Large intestine (tissue), 3 donors: ENCODE measurements at regions not wholly inside any gene's neighbourhood (a gene's known extent, or its start where the extent isn't known, plus 50 kb on each side); places are given as distances from the start of the nearest gene placed in this dataset.

Experiments used
- DNase-seq, 2 donors: peaks; one replicate each; pipeline versions ENCODE4 v3.0.0 to v3.0.0-alpha.2; 2013
- H3K27ac ChIP-seq: one replicate; pipeline ENCODE4 v1.5.1; 2013; ENCODE audit warnings: low read length
- H3K27me3 ChIP-seq: 2 replicates; pipeline ENCODE4 v1.6.1; 2013; ENCODE audit warnings: low read length; ENCODE audit not compliant: control insufficient read depth, insufficient read depth
- H3K36me3 ChIP-seq: 2 replicates; pipeline ENCODE4 v1.6.1; 2013; ENCODE audit warnings: low read length; ENCODE audit not compliant: control insufficient read depth, insufficient read depth
- H3K4me1 ChIP-seq: one replicate; pipeline ENCODE4 v1.6.1; 2013; ENCODE audit warnings: low read length; ENCODE audit not compliant: control insufficient read depth, insufficient read depth
- H3K4me3 ChIP-seq: one replicate; pipeline ENCODE4 v1.5.1; 2013; ENCODE audit warnings: low read length
- H3K9me3 ChIP-seq: one replicate; pipeline ENCODE4 v1.6.1; 2013; ENCODE audit warnings: mild to moderate bottlenecking, low read depth, low read length, moderate library complexity; ENCODE audit not compliant: control insufficient read depth
- WGBS: methylation state at CpG from one replicate; pipeline ENCODE4 v1.1.5; 2013; ENCODE audit warnings: low lambda C conversion rate; ENCODE audit not compliant: insufficient coverage; 5-methylcytosine and 5-hydroxymethylcytosine counted together

DNA sequence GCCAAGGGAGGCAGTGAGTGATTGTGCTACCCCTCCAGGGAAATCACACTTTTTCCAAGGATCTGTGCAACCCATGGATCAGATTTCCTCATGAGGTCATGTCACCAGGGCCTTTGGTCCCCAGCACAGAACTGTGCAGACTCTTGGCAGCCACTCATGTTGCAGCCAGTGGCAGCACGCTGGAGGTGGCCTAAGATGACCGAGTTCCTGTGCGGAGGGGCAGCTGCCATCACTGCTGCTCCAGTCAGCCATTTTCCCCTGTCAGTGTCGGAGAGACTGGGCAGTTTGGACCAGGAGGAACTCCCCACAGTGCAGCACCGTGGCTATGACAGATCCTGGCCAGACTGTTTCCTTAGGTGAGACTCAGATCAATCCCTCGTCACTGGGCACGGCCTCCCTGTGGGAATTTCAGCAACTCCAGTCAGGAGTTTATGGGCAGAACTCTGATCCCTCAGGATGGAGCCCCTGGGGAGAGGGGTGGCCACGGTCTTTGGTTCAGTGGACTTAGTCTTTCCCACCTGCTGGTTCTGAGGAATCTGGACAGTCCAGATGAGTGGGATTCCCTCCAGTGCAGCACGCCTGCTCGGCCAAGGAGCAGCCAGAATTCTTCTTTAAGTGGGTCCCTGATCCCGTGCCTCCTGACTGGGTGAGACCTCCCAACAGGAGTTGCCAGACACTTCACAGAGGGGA lies 194.6 kb upstream of the CARD18 start:
- Histone ChIP-seq H3K27ac (no peak overlapping the region), H3K4me3 (no peak overlapping the region), H3K4me1 (peaks cover 2% of the 10 kb centered on the region), H3K36me3 (no peaks in the 10 kb centered on the region), H3K9me3 (peaks cover 8% of the 10 kb centered on the region), H3K27me3 (no peaks in the 10 kb centered on the region)
- WGBS: no CpG with 5 or more reads among the region's 11 CpGs
- DNase-seq: no peak

DNA sequence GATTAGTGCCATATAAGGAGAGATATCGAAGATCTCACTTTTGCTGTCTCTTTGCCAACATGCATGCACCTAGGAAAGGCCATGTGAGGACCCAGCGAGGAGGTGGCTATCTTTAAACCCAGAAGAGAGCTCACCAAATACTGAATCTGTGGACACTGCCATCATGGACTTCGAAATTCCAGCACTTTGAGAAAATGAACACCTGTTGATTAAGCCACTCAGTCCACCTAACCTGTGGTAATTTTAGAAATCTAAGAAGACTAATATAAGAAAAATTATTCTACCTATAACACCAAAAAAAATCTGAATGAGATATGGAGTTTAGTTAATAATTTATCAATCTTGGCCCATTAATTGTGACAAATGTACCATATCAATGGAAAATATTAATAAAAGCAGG lies 193.6 kb upstream of the CARD18 start:
- peaks cover 8% of the 10 kb centered on the region for H3K9me3 ChIP-seq
- H3K27me3 ChIP-seq: no peaks in the 10 kb centered on the region
- H3K36me3 ChIP-seq: no peaks in the 10 kb centered on the region
- WGBS: no CpG with 5 or more reads among the region's 3 CpGs
- H3K27ac ChIP-seq: no peak overlapping the region
- DNase-seq: no peak
- no peak overlapping the region for H3K4me3 ChIP-seq
- peaks cover 11% of the 10 kb centered on the region for H3K4me1 ChIP-seq

DNA sequence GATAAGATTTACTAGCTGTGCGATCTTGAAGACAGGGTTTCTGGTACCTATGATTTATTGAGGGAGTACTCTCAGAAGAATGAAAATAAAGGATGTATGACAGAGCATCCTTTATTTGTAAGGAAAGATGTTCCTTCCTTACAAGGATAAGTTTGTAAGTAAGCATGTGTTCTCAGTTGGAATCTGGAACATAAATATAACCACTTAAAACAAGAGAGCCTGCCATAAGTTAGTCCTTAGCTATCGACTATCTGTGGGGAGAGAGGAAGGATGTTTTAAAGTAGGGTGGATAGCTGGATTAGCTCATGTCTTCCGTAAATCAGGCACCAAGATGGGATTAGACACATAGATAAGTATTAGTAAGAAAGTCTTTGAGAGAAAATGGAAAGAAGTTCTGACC lies 192.6 kb upstream of the CARD18 start:
- no peaks in the 10 kb centered on the region for H3K36me3 ChIP-seq
- 92% methylated on average over 2 of the region's 3 CpGs for WGBS
- DNase-seq: no peak
- peaks cover 8% of the 10 kb centered on the region for H3K9me3 ChIP-seq
- H3K27me3 ChIP-seq: no peaks in the 10 kb centered on the region
- H3K4me3 ChIP-seq: no peak overlapping the region
- H3K4me1 ChIP-seq: peaks cover 17% of the 10 kb centered on the region
- no peak overlapping the region for H3K27ac ChIP-seq

DNA sequence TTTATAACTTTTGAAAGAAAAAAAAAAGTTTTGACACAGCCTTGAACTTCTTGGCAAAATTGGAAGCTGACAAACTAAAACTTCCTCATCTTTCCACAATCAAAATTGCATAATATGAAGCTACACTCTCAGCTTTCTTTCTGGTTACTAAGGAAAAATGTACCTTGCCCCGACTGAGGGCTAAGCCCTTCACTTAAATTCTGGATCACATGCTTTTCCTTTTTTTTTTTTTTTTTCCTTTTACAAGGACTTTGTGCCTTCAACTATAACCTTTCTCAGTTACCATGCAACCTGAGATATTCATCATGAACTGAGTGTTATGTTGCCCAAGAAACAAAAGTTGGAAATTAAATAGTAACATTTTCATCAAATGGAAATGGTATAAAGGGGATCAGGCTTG lies 188.5 kb upstream of the CARD18 start:
- H3K27me3 ChIP-seq: no peaks in the 10 kb centered on the region
- no peaks in the 10 kb centered on the region for H3K36me3 ChIP-seq
- WGBS: 33% methylated on average over 1 of the region's 1 CpG
- H3K27ac ChIP-seq: peak overlapping the region; percentile 66
- no peaks in the 10 kb centered on the region for H3K9me3 ChIP-seq
- H3K4me3 ChIP-seq: no peak overlapping the region
- H3K4me1 ChIP-seq: peaks cover 17% of the 10 kb centered on the region
- peak; percentile 71 to 88 for DNase-seq

DNA sequence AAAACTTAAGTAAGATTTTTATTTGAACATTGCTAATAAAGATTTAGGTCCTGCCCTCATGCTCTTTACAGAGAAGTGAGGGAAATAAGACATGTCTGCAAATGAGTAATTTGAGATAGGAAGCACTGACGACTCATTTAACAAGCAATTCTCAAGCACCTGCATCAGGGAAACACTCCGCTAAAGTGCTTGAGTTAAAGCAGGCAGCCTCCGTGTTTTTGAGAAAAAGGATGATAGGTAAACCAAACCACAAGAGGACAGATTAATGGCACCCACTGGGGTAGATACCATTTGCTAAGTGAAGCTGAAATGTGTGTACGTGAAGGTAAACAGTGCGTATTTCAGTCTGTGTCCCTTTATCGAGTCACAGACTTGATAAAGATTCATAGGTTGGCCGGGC lies 184.6 kb upstream of the CARD18 start:
- no peak for DNase-seq
- WGBS: no CpG with 5 or more reads among the region's 7 CpGs
- no peaks in the 10 kb centered on the region for H3K27me3 ChIP-seq

DNA sequence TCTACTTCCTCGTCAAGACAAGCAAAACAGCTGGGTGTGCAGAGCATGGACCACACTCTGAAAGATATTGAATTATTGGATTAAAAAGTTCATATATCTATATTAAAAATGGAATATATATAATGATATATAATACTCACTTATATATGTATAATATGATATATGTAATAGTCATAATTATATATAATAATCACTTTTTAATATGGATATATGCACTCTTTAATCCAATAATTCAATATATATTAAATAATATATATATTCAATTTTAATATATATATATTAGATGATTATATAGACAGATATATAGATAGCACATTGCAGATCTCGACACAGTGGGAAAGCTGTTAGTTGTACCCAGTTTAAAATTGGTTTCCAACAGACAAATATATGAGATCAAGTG lies 182.1 kb upstream of the CARD18 start:
- H3K36me3 ChIP-seq: no peaks in the 10 kb centered on the region
- H3K4me1 ChIP-seq: no peaks in the 10 kb centered on the region
- WGBS: no CpG with 5 or more reads among the region's 2 CpGs
- H3K4me3 ChIP-seq: no peak overlapping the region
- DNase-seq: no peak
- H3K27me3 ChIP-seq: no peaks in the 10 kb centered on the region
- H3K9me3 ChIP-seq: no peaks in the 10 kb centered on the region
- no peak overlapping the region for H3K27ac ChIP-seq

More for the DNA sequence above, 184.6 kb upstream of the CARD18 start:
- Histone ChIP-seq H3K9me3 (no peaks in the 10 kb centered on the region), H3K36me3 (no peaks in the 10 kb centered on the region), H3K27ac (no peak overlapping the region), H3K4me1 (peaks cover 15% of the 10 kb centered on the region), H3K4me3 (no peak overlapping the region)

DNA sequence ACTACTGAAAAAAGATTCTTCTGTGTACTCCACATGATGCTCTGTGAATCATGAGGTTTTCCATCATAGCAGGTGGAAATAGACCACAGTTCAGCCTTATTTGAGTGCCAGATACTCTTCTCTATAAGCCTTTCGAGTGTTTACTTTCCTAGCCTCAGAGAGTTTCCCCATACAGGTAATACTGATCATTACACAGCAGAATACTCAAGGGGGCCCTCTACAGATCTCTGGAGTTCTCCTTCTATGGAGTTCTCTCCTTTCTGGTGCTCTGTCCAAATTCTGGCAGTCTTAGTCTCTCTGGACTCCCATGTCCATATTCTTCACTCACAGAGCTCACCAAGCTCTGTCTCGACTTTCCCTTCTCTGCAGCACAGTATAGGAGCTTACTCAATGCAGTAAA lies 175.7 kb upstream of the CARD18 start:
- no peaks in the 10 kb centered on the region for H3K36me3 ChIP-seq
- no peak for DNase-seq

DNA sequence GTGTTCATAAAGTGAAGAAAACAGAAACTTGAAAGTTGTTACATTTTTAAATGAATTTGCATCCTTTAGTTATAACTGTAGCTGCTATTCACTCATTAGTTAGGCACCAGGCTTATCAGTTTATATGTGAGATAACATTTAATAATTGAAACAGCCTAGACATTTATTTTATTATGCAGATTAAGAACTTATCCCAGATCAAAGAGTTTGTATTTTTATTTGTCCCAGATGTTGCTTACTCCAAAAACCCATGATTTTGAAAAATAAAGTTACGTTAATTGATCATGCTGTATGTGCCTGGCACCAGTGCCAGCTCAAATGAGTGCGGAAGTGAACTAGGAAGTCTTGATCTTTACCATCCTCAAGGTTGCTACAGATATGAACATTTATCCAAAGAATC lies 172.7 kb upstream of the CARD18 start:
- Histone ChIP-seq H3K4me1 (no peaks in the 10 kb centered on the region), H3K4me3 (no peak overlapping the region), H3K9me3 (no peaks in the 10 kb centered on the region), H3K27ac (no peak overlapping the region), H3K27me3 (no peaks in the 10 kb centered on the region), H3K36me3 (no peaks in the 10 kb centered on the region)
- DNase-seq: no peak
- no CpG with 5 or more reads among the region's 2 CpGs for WGBS

More for the DNA sequence above, 175.7 kb upstream of the CARD18 start:
- H3K27ac ChIP-seq: no peak overlapping the region
- H3K4me1 ChIP-seq: no peaks in the 10 kb centered on the region
- no CpG with 5 or more reads among the region's 2 CpGs for WGBS
- H3K4me3 ChIP-seq: no peak overlapping the region
- no peaks in the 10 kb centered on the region for H3K27me3 ChIP-seq
- H3K9me3 ChIP-seq: no peaks in the 10 kb centered on the region

DNA sequence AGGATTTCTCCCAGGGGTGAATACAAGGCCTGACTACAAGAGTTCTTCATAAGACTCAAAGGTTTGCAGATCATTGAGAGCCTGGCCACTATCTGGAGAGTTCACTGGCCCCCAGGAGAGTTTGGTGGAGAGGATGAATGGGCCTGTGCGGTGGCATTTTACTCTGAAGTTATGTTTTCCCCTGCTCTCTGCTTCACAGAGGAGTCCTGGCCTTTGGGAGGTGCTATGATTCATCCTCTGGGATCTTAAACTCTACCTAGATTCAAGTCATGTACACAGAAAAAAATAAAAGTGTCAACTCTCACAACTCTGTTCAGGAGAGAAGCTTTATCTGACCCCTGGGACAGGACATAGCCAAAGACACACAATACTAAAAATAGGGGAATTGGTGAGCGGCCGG lies 159.1 kb upstream of the CARD18 start:
- no peaks in the 10 kb centered on the region for H3K4me1 ChIP-seq
- no peak for DNase-seq
- H3K4me3 ChIP-seq: no peak overlapping the region
- H3K36me3 ChIP-seq: no peaks in the 10 kb centered on the region
- H3K9me3 ChIP-seq: no peaks in the 10 kb centered on the region
- no peaks in the 10 kb centered on the region for H3K27me3 ChIP-seq
- no peak overlapping the region for H3K27ac ChIP-seq
- WGBS: no CpG with 5 or more reads among the region's 3 CpGs

DNA sequence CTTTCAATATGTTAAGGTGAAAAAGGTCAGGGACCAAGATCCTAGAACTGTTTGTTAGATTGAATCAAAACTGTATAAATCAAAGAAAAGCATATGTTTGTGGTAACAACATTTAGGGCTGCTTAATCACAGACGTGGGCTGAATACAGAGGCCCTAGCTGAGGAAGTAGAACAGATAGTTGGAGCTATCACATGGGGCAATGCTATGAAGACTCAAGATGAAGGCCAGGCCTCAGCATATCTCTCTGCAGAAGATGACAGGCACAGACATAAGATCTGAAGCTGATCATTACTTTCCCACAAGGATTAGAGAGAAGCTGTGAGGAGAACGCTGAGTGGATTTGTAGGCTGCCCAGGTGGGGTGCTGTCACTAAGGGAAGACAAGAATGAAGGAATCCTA lies 158.6 kb upstream of the CARD18 start:
- H3K36me3 ChIP-seq: no peaks in the 10 kb centered on the region
- H3K27ac ChIP-seq: no peak overlapping the region
- no peaks in the 10 kb centered on the region for H3K27me3 ChIP-seq
- WGBS: no CpG with 5 or more reads among the region's 2 CpGs
- no peaks in the 10 kb centered on the region for H3K4me1 ChIP-seq
- H3K4me3 ChIP-seq: no peak overlapping the region
- no peaks in the 10 kb centered on the region for H3K9me3 ChIP-seq
- no peak for DNase-seq

DNA sequence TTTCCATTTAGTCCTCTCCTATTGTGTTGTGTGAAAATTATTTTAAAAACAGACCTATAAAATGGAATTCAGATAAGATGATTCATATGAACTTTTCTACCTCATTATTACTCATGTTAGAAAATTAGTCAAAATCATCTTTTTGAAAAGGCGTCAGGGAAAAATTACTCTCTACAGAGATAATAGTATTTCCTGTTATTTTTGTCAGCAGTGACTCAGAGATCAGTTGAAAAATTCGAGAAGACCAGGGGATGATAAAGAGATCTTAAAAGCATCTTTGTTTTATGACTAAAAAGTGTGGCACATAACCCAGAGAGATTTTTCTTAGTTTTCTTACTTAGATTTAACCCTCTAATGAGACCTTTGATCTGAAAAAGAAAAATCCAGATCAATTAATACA lies 157.9 kb upstream of the CARD18 start:
- WGBS: 81% methylated on average over 2 of the region's 2 CpGs
- H3K36me3 ChIP-seq: no peaks in the 10 kb centered on the region

More for the DNA sequence above, 157.9 kb upstream of the CARD18 start:
- H3K4me3 ChIP-seq: no peak overlapping the region
- no peaks in the 10 kb centered on the region for H3K9me3 ChIP-seq
- H3K4me1 ChIP-seq: no peaks in the 10 kb centered on the region
- DNase-seq: no peak
- no peak overlapping the region for H3K27ac ChIP-seq
- no peaks in the 10 kb centered on the region for H3K27me3 ChIP-seq
